ENCODE measurements at regions not wholly inside any gene's neighbourhood (a gene's known extent, or its start where the extent isn't known, plus 50 kb on each side); places are given as distances from the start of the nearest gene placed in this dataset.

DNA sequence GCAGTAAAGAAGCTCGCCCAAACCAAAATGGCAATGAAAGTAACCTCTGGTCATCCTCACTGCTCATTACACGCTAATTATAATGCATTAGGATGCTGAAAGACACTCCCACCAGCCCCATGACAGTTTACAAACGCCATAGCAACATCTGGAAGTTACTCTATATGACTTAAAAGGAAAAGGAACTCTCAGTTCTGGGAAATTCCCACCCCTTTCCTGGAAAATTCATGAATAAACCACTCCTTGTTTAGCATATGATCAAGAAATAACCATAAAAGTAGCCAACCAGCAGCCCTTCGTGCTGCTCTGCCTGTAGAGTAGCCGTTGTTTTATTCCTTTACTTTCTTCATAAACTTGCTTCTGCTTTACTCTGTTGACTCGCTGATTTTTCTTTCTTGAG is 164.6 kb downstream of the SMAD6 start:
- Histone ChIP-seq H3K27ac (ENCODE audit: insufficient read length, low read depth, low read length) (no peak overlapping the region), H2AFZ (ENCODE audit: low read length) (no peak overlapping the region), H3K14ac (ENCODE audit: insufficient read depth, low read length) (no peak overlapping the region), H3K23me2 (ENCODE audit: insufficient read length, low read depth, low read length, poor library complexity, severe bottlenecking) (no peaks in the 10 kb centered on the region), H2AK5ac (ENCODE audit: insufficient read length, low read length) (no peak overlapping the region), H4K91ac (ENCODE audit: insufficient read length, low read depth, low read length) (no peak overlapping the region), H3K79me2 (ENCODE audit: insufficient read depth, low read length) (no peaks in the 10 kb centered on the region), H3K56ac (ENCODE audit: insufficient read length, low read depth, low read length) (no peak overlapping the region), H3K9me3 (ENCODE audit: control insufficient read depth, low read depth, low read length) (no peaks in the 10 kb centered on the region), H3K4ac (ENCODE audit: low read depth, low read length) (no peak overlapping the region), H3K4me2 (ENCODE audit: insufficient read depth, insufficient read length, low read length) (no peak overlapping the region), H2BK20ac (ENCODE audit: low read depth, low read length, poor library complexity, severe bottlenecking) (no peak overlapping the region), H3T11ph (ENCODE audit: low read length) (no peak overlapping the region), H2BK15ac (ENCODE audit: low read depth, low read length) (no peak overlapping the region), H2BK120ac (ENCODE audit: low read depth, low read length, poor library complexity, severe bottlenecking) (no peak overlapping the region), H4K20me1 (ENCODE audit: control insufficient read depth, insufficient read depth, insufficient read length) (no peaks in the 10 kb centered on the region), H3K9ac (ENCODE audit: extremely low read depth, insufficient read length, low read length) (no peak overlapping the region), H3K79me1 (ENCODE audit: insufficient read depth, low read depth, low read length, poor library complexity, severe bottlenecking) (no peaks in the 10 kb centered on the region), H4K5ac (ENCODE audit: insufficient read length, low read depth, low read length) (no peak overlapping the region), H4K8ac (replicated peaks; ENCODE audit: insufficient read length, low read depth, low read length) (no peak overlapping the region), H3K27me3 (ENCODE audit: insufficient read depth, low read length) (no peaks in the 10 kb centered on the region), H3K18ac (ENCODE audit: insufficient read length, low read depth, low read length) (no peak overlapping the region), H3K23ac (ENCODE audit: insufficient read length, low read depth, low read length) (no peak overlapping the region), H3K4me1 (ENCODE audit: insufficient read depth, low read length) (no peaks in the 10 kb centered on the region), H2BK5ac (ENCODE audit: insufficient read length, low read length) (no peak overlapping the region), H2BK12ac (ENCODE audit: insufficient read length, low read depth, low read length) (no peak overlapping the region)
- TF ChIP-seq, protein P1, sequence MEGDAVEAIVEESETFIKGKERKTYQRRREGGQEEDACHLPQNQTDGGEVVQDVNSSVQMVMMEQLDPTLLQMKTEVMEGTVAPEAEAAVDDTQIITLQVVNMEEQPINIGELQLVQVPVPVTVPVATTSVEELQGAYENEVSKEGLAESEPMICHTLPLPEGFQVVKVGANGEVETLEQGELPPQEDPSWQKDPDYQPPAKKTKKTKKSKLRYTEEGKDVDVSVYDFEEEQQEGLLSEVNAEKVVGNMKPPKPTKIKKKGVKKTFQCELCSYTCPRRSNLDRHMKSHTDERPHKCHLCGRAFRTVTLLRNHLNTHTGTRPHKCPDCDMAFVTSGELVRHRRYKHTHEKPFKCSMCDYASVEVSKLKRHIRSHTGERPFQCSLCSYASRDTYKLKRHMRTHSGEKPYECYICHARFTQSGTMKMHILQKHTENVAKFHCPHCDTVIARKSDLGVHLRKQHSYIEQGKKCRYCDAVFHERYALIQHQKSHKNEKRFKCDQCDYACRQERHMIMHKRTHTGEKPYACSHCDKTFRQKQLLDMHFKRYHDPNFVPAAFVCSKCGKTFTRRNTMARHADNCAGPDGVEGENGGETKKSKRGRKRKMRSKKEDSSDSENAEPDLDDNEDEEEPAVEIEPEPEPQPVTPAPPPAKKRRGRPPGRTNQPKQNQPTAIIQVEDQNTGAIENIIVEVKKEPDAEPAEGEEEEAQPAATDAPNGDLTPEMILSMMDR (conservative IDR thresholded peaks at IDR 0.05), result no peak
- no peaks in the 10 kb centered on the region for H3K36me3 Mint-ChIP-seq (ENCODE audit: insufficient read depth in 1 of 3, low read depth in 3 of 3)
- H3K4me3 Mint-ChIP-seq, result no peak overlapping the region
- WGBS (ENCODE audit: extremely low coverage, insufficient read length, low lambda C conversion rate), result no CpG with 5 or more reads among the region's 6 CpGs
- H3K27me3 Mint-ChIP-seq (ENCODE audit: low read depth), result no peaks in the 10 kb centered on the region
- DNase-seq, result no peak
- H3K27ac Mint-ChIP-seq, result no peak overlapping the region
- no peaks in the 10 kb centered on the region for H3K9me3 Mint-ChIP-seq
- H3K4me1 Mint-ChIP-seq, result peaks cover 16 to 18% of the 10 kb centered on the region in 2 experiments

All from H9 (cell line).